HEK293 (cell line): ENCODE measurements at regions not wholly inside any gene's neighbourhood (a gene's known extent, or its start where the extent isn't known, plus 50 kb on each side); places are given as distances from the start of the nearest gene placed in this dataset.

Experiments
- CTCF ChIA-PET: fragments of 350-600 bp; formaldehyde crosslinking; extraction: SDS; loops from one replicate; lab custom pipeline; 2021; ENCODE audit warnings: antibody characterized with exemption; lab: Yijun Ruan, JAX
- POLR2A ChIA-PET: fragments of 300-600 bp; formaldehyde crosslinking; extraction: SDS; loops from one replicate; lab custom pipeline; 2020; ENCODE audit warnings: antibody characterized with exemption, inconsistent platforms; lab: Yijun Ruan, JAX
- H3K27ac ChIP-seq: fragments of 200-500 bp; sonication (Bioruptor generic); 2 replicates; pipeline ENCODE4 v1.5.1; 2014; ENCODE audit warnings: low read depth, low read length, control low read depth, inconsistent platforms; ENCODE audit errors: extremely low read depth
- H3K36me3 ChIP-seq, 2 experiments: fragments of 200-500 bp in 1 of 2; sonication (Bioruptor generic) in 1 of 2; 1 replicate in 1 of 2; 2 replicates in 1 of 2; pipeline ENCODE4 v1.5.1; 2014 to 2017; ENCODE audit warnings: inconsistent platforms in 2 of 2, low read length in 2 of 2; ENCODE audit not compliant: control insufficient read depth in 2 of 2, insufficient read depth in 1 of 2
- H3K4me1 ChIP-seq: fragments of 200-500 bp; sonication (Bioruptor generic); 2 replicates; pipeline ENCODE4 v1.5.1; 2014; ENCODE audit warnings: mild to moderate bottlenecking, low read length, inconsistent platforms; ENCODE audit not compliant: control insufficient read depth, insufficient read depth
- H3K4me3 ChIP-seq: 2 replicates; pipeline ENCODE4 v1.5.1; 2011; ENCODE audit warnings: low read depth, mild to moderate bottlenecking, control low read depth, low read length, moderate library complexity
- H3K9me3 ChIP-seq: fragments of 200-500 bp; sonication (Bioruptor generic); 2 replicates; pipeline ENCODE4 v1.5.1; 2014; ENCODE audit warnings: low read depth, low read length, inconsistent platforms; ENCODE audit not compliant: control insufficient read depth, insufficient read depth
- EGR2 ChIP-seq: fragments of 450-650 bp; formaldehyde crosslinking; IDR thresholded peaks from 2 replicates; pipeline ENCODE4 v1.5.1; 2016; ENCODE audit warnings: low read depth, missing biosample characterization, missing genetic modification characterization
- FEZF1 ChIP-seq: fragments of 450-650 bp; formaldehyde crosslinking; IDR thresholded peaks from 2 replicates; pipeline ENCODE4 v1.5.1; 2016; ENCODE audit warnings: missing biosample characterization, missing genetic modification characterization
- GLIS1 ChIP-seq: fragments of 450-650 bp; formaldehyde crosslinking; IDR thresholded peaks from 2 replicates; pipeline ENCODE4 v1.5.1; 2016; ENCODE audit warnings: missing biosample characterization, missing genetic modification characterization
- GLIS2 ChIP-seq: fragments of 450-650 bp; formaldehyde crosslinking; IDR thresholded peaks from 2 replicates; pipeline ENCODE4 v1.5.1; 2016; ENCODE audit warnings: missing biosample characterization, missing genetic modification characterization
- KLF1 ChIP-seq: fragments of 450-650 bp; formaldehyde crosslinking; IDR thresholded peaks from 2 replicates; pipeline ENCODE4 v1.5.1; 2016; ENCODE audit warnings: missing biosample characterization, missing genetic modification characterization
- KLF16 ChIP-seq: fragments of 450-650 bp; formaldehyde crosslinking; IDR thresholded peaks from 2 replicates; pipeline ENCODE4 v1.5.1; 2017; ENCODE audit warnings: missing biosample characterization, missing genetic modification characterization
- OSR2 ChIP-seq: fragments of 450-650 bp; formaldehyde crosslinking; IDR thresholded peaks from 2 replicates; pipeline ENCODE4 v1.5.1; 2016; ENCODE audit warnings: missing biosample characterization, missing genetic modification characterization
- SETDB1 ChIP-seq: IDR thresholded peaks from one replicate; pipeline ENCODE4 v1.6.1; 2017; ENCODE audit warnings: mild to moderate bottlenecking, low read length, moderate library complexity, mixed read lengths; ENCODE audit not compliant: insufficient read length
- ZFHX2 ChIP-seq: fragments of 450-650 bp; formaldehyde crosslinking; conservative IDR thresholded peaks from 2 replicates; pipeline ENCODE4 v1.5.1; 2016; ENCODE audit warnings: missing biosample characterization, missing genetic modification characterization
- ZNF391 ChIP-seq: fragments of 450-650 bp; formaldehyde crosslinking; IDR thresholded peaks from 2 replicates; pipeline ENCODE4 v1.5.1; 2016; ENCODE audit warnings: low read depth, missing biosample characterization, missing genetic modification characterization, borderline replicate concordance
- ZNF426 ChIP-seq: fragments of 450-650 bp; formaldehyde crosslinking; IDR thresholded peaks from 2 replicates; pipeline ENCODE4 v1.5.1; 2017; ENCODE audit warnings: missing biosample characterization, missing genetic modification characterization, mild to moderate bottlenecking, inconsistent platforms, moderate library complexity
- ZNF473 ChIP-seq: fragments of 450-650 bp; formaldehyde crosslinking; IDR thresholded peaks from 2 replicates; pipeline ENCODE4 v1.5.1; 2017; ENCODE audit warnings: missing biosample characterization, missing genetic modification characterization
- ZNF626 ChIP-seq: fragments of 450-650 bp; sonication (Bioruptor Pico); formaldehyde crosslinking; IDR thresholded peaks from 2 replicates; pipeline ENCODE4 v1.5.1; 2018; ENCODE audit warnings: missing biosample characterization, missing genetic modification characterization, inconsistent platforms
- ZNF747 ChIP-seq: fragments of 450-650 bp; formaldehyde crosslinking; IDR thresholded peaks from 2 replicates; pipeline ENCODE4 v1.5.1; 2016; ENCODE audit warnings: missing biosample characterization, missing genetic modification characterization
- TF ChIP-seq, protein P1 (sequence below): fragments of 450-650 bp; formaldehyde crosslinking; IDR thresholded peaks from 2 replicates; pipeline ENCODE4 v1.5.1; 2016; ENCODE audit warnings: missing biosample characterization, missing genetic modification characterization
- TF ChIP-seq, protein P2 (sequence below): fragments of 450-650 bp; formaldehyde crosslinking; conservative IDR thresholded peaks from 2 replicates; pipeline ENCODE4 v1.5.1; 2016; ENCODE audit warnings: low read depth, missing biosample characterization, missing genetic modification characterization

DNA sequence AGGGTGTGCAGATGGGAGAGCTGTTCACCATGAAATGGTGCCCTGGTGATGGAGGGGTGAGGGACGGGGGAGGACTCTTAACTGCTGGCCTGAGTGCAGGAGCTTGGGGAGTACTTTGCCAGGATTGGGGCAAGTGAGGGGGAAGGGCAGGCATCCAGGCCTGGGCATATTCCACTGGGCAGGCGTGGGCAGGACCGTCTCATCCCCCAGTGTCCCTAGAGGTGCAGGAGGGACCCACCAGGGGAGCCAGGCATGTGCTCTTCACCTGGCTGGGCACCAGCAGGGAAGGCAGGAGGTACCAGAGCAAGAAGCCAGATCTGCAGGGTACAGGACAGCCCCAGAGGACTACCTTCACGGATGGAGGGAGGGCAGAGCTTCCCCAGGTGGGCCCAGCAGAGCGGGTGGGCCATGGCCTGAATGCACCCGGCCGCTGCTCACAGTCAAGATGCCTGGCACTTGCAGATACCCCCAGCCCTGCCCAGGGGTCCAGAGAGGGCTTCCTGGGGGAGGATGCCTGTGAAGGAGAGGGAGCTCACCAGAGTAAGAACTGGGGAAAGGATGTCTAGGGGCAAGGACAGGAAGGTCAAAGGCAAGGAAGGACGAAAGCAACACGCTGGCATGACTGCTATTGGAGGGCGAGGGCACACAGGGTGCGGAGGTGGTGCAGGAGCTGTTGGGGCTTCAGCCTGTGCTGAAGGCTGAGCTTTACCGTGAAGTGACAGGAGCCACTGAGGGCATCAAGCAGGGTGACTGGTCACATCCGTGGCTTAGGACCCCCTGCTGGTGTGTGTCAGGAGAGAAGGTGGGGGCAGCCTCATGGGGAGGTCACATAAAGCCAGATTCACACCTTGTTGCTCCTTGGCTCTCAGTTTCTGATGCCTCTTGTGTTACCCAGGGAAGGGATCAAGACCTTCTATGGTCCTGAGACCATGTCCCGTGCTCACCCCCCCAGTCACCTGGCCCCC is 68.2 kb upstream of the NKX1-1 start:
- H3K27ac ChIP-seq: no peak overlapping the region
- H3K9me3 ChIP-seq: no peaks in the 10 kb centered on the region
- H3K4me1 ChIP-seq: no peaks in the 10 kb centered on the region
- H3K36me3 ChIP-seq: no peaks in the 10 kb centered on the region
- ChIA-PET CTCF (no interaction called here), POLR2A (interaction anchor here (0.5 kb wide), 1 partner anchor 73 kb away, joined by 3 read pairs; no protein-coding TSS in a partner anchor)
- TF ChIP-seq ZNF473 (tag by site-specific recombination) (no peak), SETDB1 (no peak), GLIS2 (0 out of 2 replicates have a peak, but pooled peaks have one; percentile 12), OSR2 (no peak), ZNF426 (tag by site-specific recombination) (no peak), FEZF1 (no peak), KLF16 (tag by site-specific recombination) (no peak)
- H3K4me3 ChIP-seq: no peak overlapping the region

DNA sequence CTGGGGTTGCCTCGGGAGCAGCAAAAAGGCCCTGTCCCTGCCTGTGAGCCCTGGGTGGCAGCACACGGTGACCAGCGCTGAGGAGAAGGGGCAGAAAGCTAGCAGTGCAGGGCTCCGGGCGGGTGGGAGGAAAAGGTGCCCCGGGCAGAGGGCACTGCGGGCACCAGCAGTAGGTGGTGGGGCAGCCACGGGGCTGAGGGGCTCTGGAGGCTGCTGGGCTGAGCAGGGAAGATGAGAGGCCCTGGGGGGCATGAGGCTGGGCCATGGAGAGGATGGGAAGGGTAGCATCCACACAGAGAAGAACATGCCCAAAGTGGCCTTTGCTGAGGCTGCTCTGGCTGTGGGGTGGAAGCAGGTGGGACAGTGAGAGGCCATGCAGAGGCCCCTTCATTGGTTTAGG is 67.5 kb upstream of the NKX1-1 start:
- Histone ChIP-seq H3K9me3 (no peaks in the 10 kb centered on the region), H3K4me1 (no peaks in the 10 kb centered on the region), H3K27ac (no peak overlapping the region), H3K4me3 (no peak overlapping the region), H3K36me3 (no peaks in the 10 kb centered on the region)
- ChIA-PET POLR2A (no interaction called here), CTCF (no interaction called here)
- TF ChIP-seq GLIS1 (tag by site-specific recombination) (0 out of 2 replicates have a peak, but pooled peaks have one; percentile 19), ZNF626 (tag by site-specific recombination) (no peak)
- TF ChIP-seq, protein P1, sequence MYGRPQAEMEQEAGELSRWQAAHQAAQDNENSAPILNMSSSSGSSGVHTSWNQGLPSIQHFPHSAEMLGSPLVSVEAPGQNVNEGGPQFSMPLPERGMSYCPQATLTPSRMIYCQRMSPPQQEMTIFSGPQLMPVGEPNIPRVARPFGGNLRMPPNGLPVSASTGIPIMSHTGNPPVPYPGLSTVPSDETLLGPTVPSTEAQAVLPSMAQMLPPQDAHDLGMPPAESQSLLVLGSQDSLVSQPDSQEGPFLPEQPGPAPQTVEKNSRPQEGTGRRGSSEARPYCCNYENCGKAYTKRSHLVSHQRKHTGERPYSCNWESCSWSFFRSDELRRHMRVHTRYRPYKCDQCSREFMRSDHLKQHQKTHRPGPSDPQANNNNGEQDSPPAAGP (tag by site-specific recombination): no peak
- TF ChIP-seq, protein P2, sequence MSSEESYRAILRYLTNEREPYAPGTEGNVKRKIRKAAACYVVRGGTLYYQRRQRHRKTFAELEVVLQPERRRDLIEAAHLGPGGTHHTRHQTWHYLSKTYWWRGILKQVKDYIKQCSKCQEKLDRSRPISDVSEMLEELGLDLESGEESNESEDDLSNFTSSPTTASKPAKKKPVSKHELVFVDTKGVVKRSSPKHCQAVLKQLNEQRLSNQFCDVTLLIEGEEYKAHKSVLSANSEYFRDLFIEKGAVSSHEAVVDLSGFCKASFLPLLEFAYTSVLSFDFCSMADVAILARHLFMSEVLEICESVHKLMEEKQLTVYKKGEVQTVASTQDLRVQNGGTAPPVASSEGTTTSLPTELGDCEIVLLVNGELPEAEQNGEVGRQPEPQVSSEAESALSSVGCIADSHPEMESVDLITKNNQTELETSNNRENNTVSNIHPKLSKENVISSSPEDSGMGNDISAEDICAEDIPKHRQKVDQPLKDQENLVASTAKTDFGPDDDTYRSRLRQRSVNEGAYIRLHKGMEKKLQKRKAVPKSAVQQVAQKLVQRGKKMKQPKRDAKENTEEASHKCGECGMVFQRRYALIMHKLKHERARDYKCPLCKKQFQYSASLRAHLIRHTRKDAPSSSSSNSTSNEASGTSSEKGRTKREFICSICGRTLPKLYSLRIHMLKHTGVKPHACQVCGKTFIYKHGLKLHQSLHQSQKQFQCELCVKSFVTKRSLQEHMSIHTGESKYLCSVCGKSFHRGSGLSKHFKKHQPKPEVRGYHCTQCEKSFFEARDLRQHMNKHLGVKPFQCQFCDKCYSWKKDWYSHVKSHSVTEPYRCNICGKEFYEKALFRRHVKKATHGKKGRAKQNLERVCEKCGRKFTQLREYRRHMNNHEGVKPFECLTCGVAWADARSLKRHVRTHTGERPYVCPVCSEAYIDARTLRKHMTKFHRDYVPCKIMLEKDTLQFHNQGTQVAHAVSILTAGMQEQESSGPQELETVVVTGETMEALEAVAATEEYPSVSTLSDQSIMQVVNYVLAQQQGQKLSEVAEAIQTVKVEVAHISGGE (tag by site-specific recombination): no peak

DNA sequence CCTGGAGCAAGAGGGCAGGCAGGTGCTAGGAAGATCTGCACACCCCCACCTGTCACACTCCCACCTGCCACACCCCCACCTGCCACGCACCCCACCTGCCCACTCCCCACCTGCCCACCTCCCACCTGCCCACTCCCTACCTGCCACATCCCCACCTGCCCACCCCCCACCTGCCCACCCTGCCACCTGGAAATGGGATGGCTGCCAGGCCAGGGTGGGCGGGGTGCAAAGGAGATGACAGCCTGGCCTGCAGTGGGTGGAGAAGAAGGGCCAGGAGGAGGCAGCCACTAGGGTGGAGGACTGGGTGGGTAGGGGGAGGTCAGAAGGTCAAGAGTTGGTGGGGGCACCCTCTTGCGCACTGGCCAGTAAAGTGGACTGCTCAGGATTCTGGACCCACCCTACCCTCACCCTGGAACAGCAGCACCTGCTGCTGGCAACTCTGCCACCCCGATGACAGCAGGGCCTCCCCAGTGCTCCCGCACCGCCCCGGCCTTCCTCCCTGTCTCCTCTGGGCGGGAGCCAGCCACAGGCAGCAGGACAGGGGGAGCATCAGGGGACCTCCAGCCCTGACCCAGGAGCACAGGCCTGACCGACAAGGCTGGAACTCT is 66.8 kb upstream of the NKX1-1 start:
- Histone ChIP-seq H3K36me3 (no peaks in the 10 kb centered on the region), H3K4me3 (no peak overlapping the region), H3K27ac (no peak overlapping the region), H3K9me3 (no peaks in the 10 kb centered on the region), H3K4me1 (no peaks in the 10 kb centered on the region)
- TF ChIP-seq ZFHX2 (tag by site-specific recombination): peak; percentile 28; the same call in 1 of the 2 replicates
- TF ChIP-seq EGR2 (tag by site-specific recombination): 0 out of 2 replicates have a peak, but pooled peaks have one; percentile 17
- no peak for TF ChIP-seq ZNF747
- TF ChIP-seq ZNF391 (tag by site-specific recombination): no peak
- peak; percentile 79 for TF ChIP-seq KLF1 (tag by site-specific recombination)
- POLR2A ChIA-PET: no interaction called here
- CTCF ChIA-PET: no interaction called here
